BLaER1 (cell line): ENCODE measurements at regions not wholly inside any gene's neighbourhood (a gene's known extent, or its start where the extent isn't known, plus 50 kb on each side); places are given as distances from the start of the nearest gene placed in this dataset.

Experiments
- H3K27ac ChIP-seq: shearing (Covaris generic); formaldehyde crosslinking; 2 replicates; pipeline ENCODE4 v1.8.1; 2022
- H3K27me3 ChIP-seq: shearing (Covaris generic); formaldehyde crosslinking; 2 replicates; pipeline ENCODE4 v1.8.1; 2022
- H3K36me3 ChIP-seq: shearing (Covaris generic); formaldehyde crosslinking; 2 replicates; pipeline ENCODE4 v1.8.1; 2022
- H3K4me1 ChIP-seq: shearing (Covaris generic); formaldehyde crosslinking; 2 replicates; pipeline ENCODE4 v1.8.1; 2022
- H3K4me2 ChIP-seq: shearing (Covaris generic); formaldehyde crosslinking; 2 replicates; pipeline ENCODE4 v1.8.1; 2022
- H3K4me3 ChIP-seq: shearing (Covaris generic); formaldehyde crosslinking; 2 replicates; pipeline ENCODE4 v1.8.1; 2022
- H3K9ac ChIP-seq: shearing (Covaris generic); formaldehyde crosslinking; 2 replicates; pipeline ENCODE4 v1.8.1; 2022
- H3K9me3 ChIP-seq: shearing (Covaris generic); formaldehyde crosslinking; 2 replicates; pipeline ENCODE4 v1.8.1; 2022
- H4K20me1 ChIP-seq: shearing (Covaris generic); formaldehyde crosslinking; 2 replicates; pipeline ENCODE4 v1.8.1; 2022
- Cebpa-rat ChIP-seq: shearing (Covaris generic); IDR thresholded peaks from 2 replicates; pipeline ENCODE4 v1.8.1; 2022

GRCh38 chr4:17098996-17099395 lies 200.6 kb upstream of the LDB2 start:
- no peak overlapping the region for H3K9ac ChIP-seq
- H3K4me2 ChIP-seq: no peak overlapping the region
- no peaks in the 10 kb centered on the region for H4K20me1 ChIP-seq
- no peak for TF ChIP-seq Cebpa-rat
- no peaks in the 10 kb centered on the region for H3K9me3 ChIP-seq
- H3K27ac ChIP-seq: no peak overlapping the region
- no peaks in the 10 kb centered on the region for H3K36me3 ChIP-seq
- no peak overlapping the region for H3K4me3 ChIP-seq
- no peaks in the 10 kb centered on the region for H3K27me3 ChIP-seq
- H3K4me1 ChIP-seq: no peaks in the 10 kb centered on the region

- no peak overlapping the region for H3K9ac ChIP-seq
- no peaks in the 10 kb centered on the region for H3K9me3 ChIP-seq
- H3K4me2 ChIP-seq: no peak overlapping the region
- H3K4me3 ChIP-seq: no peak overlapping the region
- H3K27me3 ChIP-seq: no peaks in the 10 kb centered on the region
- TF ChIP-seq Cebpa-rat: no peak
- no peaks in the 10 kb centered on the region for H3K4me1 ChIP-seq
- no peaks in the 10 kb centered on the region for H3K36me3 ChIP-seq
- H3K27ac ChIP-seq: no peak overlapping the region
- no peaks in the 10 kb centered on the region for H4K20me1 ChIP-seq
Observed at GRCh38 chr4:17098401-17098800, 200.0 kb upstream of the LDB2 start.

GRCh38 chr4:17097362-17097761 lies 198.9 kb upstream of the LDB2 start:
- no peak overlapping the region for H3K4me3 ChIP-seq
- H4K20me1 ChIP-seq: no peaks in the 10 kb centered on the region
- no peaks in the 10 kb centered on the region for H3K36me3 ChIP-seq
- TF ChIP-seq Cebpa-rat: no peak
- no peaks in the 10 kb centered on the region for H3K9me3 ChIP-seq
- H3K4me2 ChIP-seq: no peak overlapping the region
- no peak overlapping the region for H3K27ac ChIP-seq
- H3K9ac ChIP-seq: no peak overlapping the region
- no peaks in the 10 kb centered on the region for H3K4me1 ChIP-seq
- H3K27me3 ChIP-seq: no peaks in the 10 kb centered on the region

GRCh38 chr4:17096692-17097091 lies 198.2 kb upstream of the LDB2 start:
- H3K9me3 ChIP-seq: no peaks in the 10 kb centered on the region
- H3K4me2 ChIP-seq: no peak overlapping the region
- no peaks in the 10 kb centered on the region for H3K27me3 ChIP-seq
- H3K27ac ChIP-seq: no peak overlapping the region
- H4K20me1 ChIP-seq: no peaks in the 10 kb centered on the region
- no peaks in the 10 kb centered on the region for H3K4me1 ChIP-seq
- H3K36me3 ChIP-seq: no peaks in the 10 kb centered on the region
- no peak overlapping the region for H3K9ac ChIP-seq
- no peak overlapping the region for H3K4me3 ChIP-seq
- TF ChIP-seq Cebpa-rat: no peak

GRCh38 chr4:17095771-17096170 lies 197.3 kb upstream of the LDB2 start:
- Histone ChIP-seq H3K36me3 (no peaks in the 10 kb centered on the region), H4K20me1 (no peaks in the 10 kb centered on the region), H3K4me3 (no peak overlapping the region), H3K4me1 (no peaks in the 10 kb centered on the region), H3K27ac (no peak overlapping the region), H3K9ac (no peak overlapping the region), H3K9me3 (no peaks in the 10 kb centered on the region), H3K4me2 (no peak overlapping the region), H3K27me3 (no peaks in the 10 kb centered on the region)
- TF ChIP-seq Cebpa-rat: no peak

- no peaks in the 10 kb centered on the region for H3K4me1 ChIP-seq
- no peak overlapping the region for H3K4me3 ChIP-seq
- H4K20me1 ChIP-seq: no peaks in the 10 kb centered on the region
- TF ChIP-seq Cebpa-rat: no peak
- no peaks in the 10 kb centered on the region for H3K27me3 ChIP-seq
- no peak overlapping the region for H3K27ac ChIP-seq
- H3K4me2 ChIP-seq: no peak overlapping the region
- no peak overlapping the region for H3K9ac ChIP-seq
- no peaks in the 10 kb centered on the region for H3K9me3 ChIP-seq
- H3K36me3 ChIP-seq: no peaks in the 10 kb centered on the region
Observed at GRCh38 chr4:17094876-17095210, 196.4 kb upstream of the LDB2 start.

- H3K9me3 ChIP-seq: no peaks in the 10 kb centered on the region
- no peaks in the 10 kb centered on the region for H4K20me1 ChIP-seq
- no peaks in the 10 kb centered on the region for H3K4me1 ChIP-seq
- no peak overlapping the region for H3K27ac ChIP-seq
- H3K4me3 ChIP-seq: no peak overlapping the region
- H3K27me3 ChIP-seq: no peaks in the 10 kb centered on the region
- no peaks in the 10 kb centered on the region for H3K36me3 ChIP-seq
- no peak overlapping the region for H3K4me2 ChIP-seq
- no peak for TF ChIP-seq Cebpa-rat
- H3K9ac ChIP-seq: no peak overlapping the region
Observed at GRCh38 chr4:17094159-17094875, 195.9 kb upstream of the LDB2 start.

- Histone ChIP-seq H3K4me3 (no peak overlapping the region), H3K4me2 (no peak overlapping the region), H3K36me3 (no peaks in the 10 kb centered on the region), H3K27me3 (no peaks in the 10 kb centered on the region), H3K9me3 (no peaks in the 10 kb centered on the region), H3K27ac (no peak overlapping the region), H4K20me1 (no peaks in the 10 kb centered on the region), H3K9ac (no peak overlapping the region), H3K4me1 (no peaks in the 10 kb centered on the region)
- no peak for TF ChIP-seq Cebpa-rat
Observed at GRCh38 chr4:17093481-17093880, 195.0 kb upstream of the LDB2 start.

- no peak overlapping the region for H3K4me2 ChIP-seq
- TF ChIP-seq Cebpa-rat: no peak
- no peak overlapping the region for H3K27ac ChIP-seq
- H3K36me3 ChIP-seq: no peaks in the 10 kb centered on the region
- H3K4me1 ChIP-seq: no peaks in the 10 kb centered on the region
- no peak overlapping the region for H3K4me3 ChIP-seq
- H3K27me3 ChIP-seq: no peaks in the 10 kb centered on the region
- H3K9ac ChIP-seq: no peak overlapping the region
- no peaks in the 10 kb centered on the region for H4K20me1 ChIP-seq
- H3K9me3 ChIP-seq: no peaks in the 10 kb centered on the region
Observed at GRCh38 chr4:17092736-17093437, 194.4 kb upstream of the LDB2 start.

- Histone ChIP-seq H3K4me2 (no peak overlapping the region), H3K4me3 (no peak overlapping the region), H4K20me1 (no peaks in the 10 kb centered on the region), H3K36me3 (no peaks in the 10 kb centered on the region), H3K9me3 (no peaks in the 10 kb centered on the region), H3K9ac (no peak overlapping the region), H3K27me3 (no peaks in the 10 kb centered on the region), H3K27ac (no peak overlapping the region), H3K4me1 (no peaks in the 10 kb centered on the region)
- TF ChIP-seq Cebpa-rat: no peak
Observed at GRCh38 chr4:17091104-17091503, 192.7 kb upstream of the LDB2 start.

- Histone ChIP-seq H3K4me1 (no peaks in the 10 kb centered on the region), H3K4me3 (no peak overlapping the region), H3K36me3 (no peaks in the 10 kb centered on the region), H4K20me1 (no peaks in the 10 kb centered on the region), H3K27me3 (no peaks in the 10 kb centered on the region), H3K4me2 (no peak overlapping the region), H3K9ac (no peak overlapping the region), H3K27ac (no peak overlapping the region), H3K9me3 (no peaks in the 10 kb centered on the region)
- no peak for TF ChIP-seq Cebpa-rat
Observed at GRCh38 chr4:17090063-17090462, 191.6 kb upstream of the LDB2 start.
